Liver (tissue), 3 donors: ENCODE measurements at regions not wholly inside any gene's neighbourhood (a gene's known extent, or its start where the extent isn't known, plus 50 kb on each side); places are given as distances from the start of the nearest gene placed in this dataset.

Experiments
- CTCF ChIP-seq: fragments of 150-350 bp; IDR thresholded peaks from 2 replicates; pipeline ENCODE4 v1.5.1; 2017; ENCODE audit warnings: improper control_type of control experiment, low read depth, low read length; ENCODE audit not compliant: missing input control
- JUND ChIP-seq, 2 donors: IDR thresholded peaks; 2 replicates each; pipeline ENCODE4 v1.6.1; 2016; ENCODE audit warnings: antibody characterized with exemption in 2 of 2
- YY1 ChIP-seq: IDR thresholded peaks from 2 replicates; pipeline ENCODE4 v1.6.1; 2016; ENCODE audit warnings: antibody characterized with exemption, mild to moderate bottlenecking
- TF ChIP-seq, protein P1 (sequence below): IDR thresholded peaks from 2 replicates; pipeline ENCODE4 v1.6.1; 2016; ENCODE audit warnings: antibody characterized with exemption
- TF ChIP-seq, protein P2 (sequence below): IDR thresholded peaks from 2 replicates; pipeline ENCODE4 v1.6.1; 2016; ENCODE audit warnings: antibody characterized with exemption
- donor health status: healthy.
- donor health status: healthy.

GRCh38 chr5:120088412-120088811, 375.7 kb upstream of the PRR16 start:
- no peak for TF ChIP-seq JUND (IDR thresholded peaks at IDR 0.05)
- TF ChIP-seq CTCF: no peak
- TF ChIP-seq, protein P1, sequence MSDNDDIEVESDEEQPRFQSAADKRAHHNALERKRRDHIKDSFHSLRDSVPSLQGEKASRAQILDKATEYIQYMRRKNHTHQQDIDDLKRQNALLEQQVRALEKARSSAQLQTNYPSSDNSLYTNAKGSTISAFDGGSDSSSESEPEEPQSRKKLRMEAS: no peak
- TF ChIP-seq YY1: no peak
- TF ChIP-seq, protein P2, sequence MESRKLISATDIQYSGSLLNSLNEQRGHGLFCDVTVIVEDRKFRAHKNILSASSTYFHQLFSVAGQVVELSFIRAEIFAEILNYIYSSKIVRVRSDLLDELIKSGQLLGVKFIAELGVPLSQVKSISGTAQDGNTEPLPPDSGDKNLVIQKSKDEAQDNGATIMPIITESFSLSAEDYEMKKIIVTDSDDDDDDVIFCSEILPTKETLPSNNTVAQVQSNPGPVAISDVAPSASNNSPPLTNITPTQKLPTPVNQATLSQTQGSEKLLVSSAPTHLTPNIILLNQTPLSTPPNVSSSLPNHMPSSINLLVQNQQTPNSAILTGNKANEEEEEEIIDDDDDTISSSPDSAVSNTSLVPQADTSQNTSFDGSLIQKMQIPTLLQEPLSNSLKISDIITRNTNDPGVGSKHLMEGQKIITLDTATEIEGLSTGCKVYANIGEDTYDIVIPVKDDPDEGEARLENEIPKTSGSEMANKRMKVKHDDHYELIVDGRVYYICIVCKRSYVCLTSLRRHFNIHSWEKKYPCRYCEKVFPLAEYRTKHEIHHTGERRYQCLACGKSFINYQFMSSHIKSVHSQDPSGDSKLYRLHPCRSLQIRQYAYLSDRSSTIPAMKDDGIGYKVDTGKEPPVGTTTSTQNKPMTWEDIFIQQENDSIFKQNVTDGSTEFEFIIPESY: no peak
